Adrenal gland (tissue), 9 donors: ENCODE measurements at regions not wholly inside any gene's neighbourhood (a gene's known extent, or its start where the extent isn't known, plus 50 kb on each side); places are given as distances from the start of the nearest gene placed in this dataset.

Source experiments
- DNase-seq, 7 donors: peaks; one replicate each; pipeline ENCODE4 v3.0.0-alpha.2; 2019 to 2020
- H3K27ac ChIP-seq, 5 donors: fragments of 200-600 bp; sonication (generic) in 4 of 5; 1 replicate in 3 of 5; 2 replicates in 2 of 5; pipeline versions ENCODE4 v1.5.1 to v1.8.0; 2016 to 2020; ENCODE audit warnings: mild to moderate bottlenecking in 1 of 5
- H3K27me3 ChIP-seq: fragments of 200-600 bp; 2 replicates; pipeline ENCODE4 v1.8.0; 2021
- H3K36me3 ChIP-seq, 2 donors: fragments of 200-600 bp; replicated peaks in 1 of 2; 1 replicate in 1 of 2; 2 replicates in 1 of 2; pipeline versions ENCODE4 v1.5.1 to v1.8.0; 2018 to 2022
- H3K4me1 ChIP-seq, 2 donors: fragments of 200-600 bp; replicated peaks in 1 of 2; 1 replicate in 1 of 2; 2 replicates in 1 of 2; pipeline versions ENCODE4 v1.5.1 to v1.8.0; 2018 to 2021
- H3K4me3 ChIP-seq, 4 donors: fragments of 200-600 bp; sonication (generic) in 3 of 4; one replicate each; pipeline ENCODE4 v1.5.1; 2016 to 2018
- H3K9me3 ChIP-seq, 3 donors: fragments of 200-600 bp; sonication (generic) in 1 of 3; replicated peaks in 1 of 3; 1 replicate in 2 of 3; 2 replicates in 1 of 3; pipeline versions ENCODE4 v1.5.1 to v1.8.0; 2016 to 2021
- POLR2A ChIP-seq, 2 donors: fragments of 450-650 bp; IDR thresholded peaks; one replicate each; pipeline ENCODE4 v1.6.1; 2017; ENCODE audit warnings: antibody characterized with exemption in 2 of 2, mild to moderate bottlenecking in 2 of 2, moderate library complexity in 1 of 2
- WGBS, 4 donors: extraction: QIAGEN DNeasy Blood & Tissue Kit in 2 of 4; methylation state at CpG; one replicate each; pipeline versions ENCODE4 v1.1.5 to v1.1.7; 2013 to 2017; 5-methylcytosine and 5-hydroxymethylcytosine counted together
- intact Hi-C, 2 donors: fragments of 100-400 bp; cut with DNase I; formaldehyde crosslinking; loops; one replicate each; pipeline versions ENCODE4 v1.14.1 to v1.15.0; 2022 to 2023
- TF ChIP-seq, protein P1 (sequence below), 6 experiments: fragments of 450-650 bp in 4 of 6; fragments of 200-600 bp in 2 of 6; sonication (generic) in 1 of 6; IDR thresholded peaks; 1 replicate in 5 of 6; 2 replicates in 1 of 6; pipeline versions ENCODE4 v1.5.1 to v1.8.0; 2016 to 2021; ENCODE audit warnings: antibody characterized with exemption in 6 of 6, mild to moderate bottlenecking in 2 of 6, moderate library complexity in 1 of 6
- donor health status: healthy with polysubstance abuse.
- donor health status: Bipolar disorder and iron deficiency.
- donor health status: DM: yes; HTN: yes; CAD: no.
- donor health status: DM: no; HTN: no; CAD: no.
- donor health status: DM: no; HTN: no; CAD: no.

DNA sequence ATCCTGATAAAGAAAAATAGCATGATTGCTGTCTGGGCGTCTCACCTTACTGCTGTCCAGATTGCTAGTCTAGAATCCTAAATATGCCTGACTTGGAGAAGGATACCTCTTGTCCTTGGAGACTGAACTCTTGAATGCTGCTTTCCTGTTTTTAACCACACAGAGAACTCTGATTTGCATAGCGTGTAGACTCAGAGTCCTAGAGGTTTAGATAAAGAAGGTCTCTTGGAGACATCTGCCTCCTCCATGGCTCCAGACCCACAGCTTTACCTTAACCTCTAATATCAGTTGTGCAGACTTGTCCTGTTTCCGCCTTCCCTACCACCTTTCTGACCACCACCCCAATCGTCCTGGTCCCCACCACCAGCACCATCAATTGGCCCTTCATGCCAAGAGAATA lies 292.6 kb upstream of the CYRIA start:
- H3K27ac ChIP-seq: no peak overlapping the region
- H3K4me3 ChIP-seq: no peak overlapping the region
- no peaks in the 10 kb centered on the region for H3K4me1 ChIP-seq
- no peak for DNase-seq
- no peaks in the 10 kb centered on the region for H3K27me3 ChIP-seq
- H3K9me3 ChIP-seq: no peaks in the 10 kb centered on the region
- 56 to 74% (median 60%) methylated on average over 4 of the region's 4 CpGs for WGBS, 4 donors
- TF ChIP-seq, protein P1, sequence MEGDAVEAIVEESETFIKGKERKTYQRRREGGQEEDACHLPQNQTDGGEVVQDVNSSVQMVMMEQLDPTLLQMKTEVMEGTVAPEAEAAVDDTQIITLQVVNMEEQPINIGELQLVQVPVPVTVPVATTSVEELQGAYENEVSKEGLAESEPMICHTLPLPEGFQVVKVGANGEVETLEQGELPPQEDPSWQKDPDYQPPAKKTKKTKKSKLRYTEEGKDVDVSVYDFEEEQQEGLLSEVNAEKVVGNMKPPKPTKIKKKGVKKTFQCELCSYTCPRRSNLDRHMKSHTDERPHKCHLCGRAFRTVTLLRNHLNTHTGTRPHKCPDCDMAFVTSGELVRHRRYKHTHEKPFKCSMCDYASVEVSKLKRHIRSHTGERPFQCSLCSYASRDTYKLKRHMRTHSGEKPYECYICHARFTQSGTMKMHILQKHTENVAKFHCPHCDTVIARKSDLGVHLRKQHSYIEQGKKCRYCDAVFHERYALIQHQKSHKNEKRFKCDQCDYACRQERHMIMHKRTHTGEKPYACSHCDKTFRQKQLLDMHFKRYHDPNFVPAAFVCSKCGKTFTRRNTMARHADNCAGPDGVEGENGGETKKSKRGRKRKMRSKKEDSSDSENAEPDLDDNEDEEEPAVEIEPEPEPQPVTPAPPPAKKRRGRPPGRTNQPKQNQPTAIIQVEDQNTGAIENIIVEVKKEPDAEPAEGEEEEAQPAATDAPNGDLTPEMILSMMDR (IDR thresholded peaks at IDR 0.05): no peak
- TF ChIP-seq POLR2A (IDR thresholded peaks at IDR 0.05): no peak
- no peaks in the 10 kb centered on the region for H3K36me3 ChIP-seq
- intact Hi-C loops: no loop called here

DNA sequence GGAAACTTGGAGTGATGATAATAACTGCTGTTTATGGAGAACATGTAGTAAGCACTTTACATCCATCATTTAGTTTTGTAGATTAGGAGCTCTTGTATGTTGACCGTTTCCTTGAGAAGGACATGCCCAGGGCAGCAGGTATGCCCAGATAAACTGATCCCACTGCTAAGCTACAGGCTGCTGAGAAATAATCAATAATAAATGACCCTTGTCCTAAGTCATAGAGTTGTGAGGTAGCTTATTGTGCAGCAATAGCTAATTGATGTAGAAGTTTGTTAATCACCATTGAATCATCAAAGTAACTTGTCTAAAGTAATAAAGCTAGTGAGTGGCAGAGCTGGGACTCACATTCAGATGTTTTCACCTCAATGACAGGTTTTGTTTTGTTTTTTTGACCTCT lies 287.2 kb upstream of the CYRIA start:
- no peak for DNase-seq
- TF ChIP-seq POLR2A (IDR thresholded peaks at IDR 0.05): no peak
- TF ChIP-seq, protein P1 (IDR thresholded peaks at IDR 0.05): no peak
- Histone ChIP-seq H3K9me3 (no peaks in the 10 kb centered on the region), H3K4me3 (no peak overlapping the region), H3K4me1 (no peaks in the 10 kb centered on the region), H3K36me3 (no peaks in the 10 kb centered on the region), H3K27me3 (no peaks in the 10 kb centered on the region), H3K27ac (no peak overlapping the region)
- WGBS, 4 donors: 67 to 80% (median 76%) methylated on average over 1 of the region's 1 CpG
- intact Hi-C loops: no loop called here

DNA sequence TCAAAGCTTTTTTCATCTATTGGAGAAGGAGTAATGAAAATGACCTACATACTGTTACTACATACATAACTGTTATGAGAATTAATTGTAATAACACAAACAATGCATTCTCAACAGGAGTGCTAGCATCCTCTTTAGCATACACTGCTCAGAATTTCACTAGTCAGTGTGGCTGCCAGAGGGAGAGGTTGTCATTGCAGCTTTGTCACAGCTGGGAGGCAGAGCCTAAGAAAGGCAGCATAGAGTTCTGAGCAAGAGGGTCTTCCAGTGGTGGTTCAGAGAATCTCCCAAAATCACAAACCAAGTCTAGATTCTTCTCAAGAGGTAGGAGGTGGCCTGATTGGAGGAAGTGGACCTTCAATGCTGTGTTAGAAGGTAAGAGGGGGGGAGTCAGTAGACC lies 286.7 kb upstream of the CYRIA start:
- Histone ChIP-seq H3K36me3 (no peaks in the 10 kb centered on the region), H3K9me3 (no peaks in the 10 kb centered on the region), H3K27me3 (no peaks in the 10 kb centered on the region), H3K4me3 (no peak overlapping the region), H3K27ac (no peak overlapping the region), H3K4me1 (no peaks in the 10 kb centered on the region)
- TF ChIP-seq, protein P1 (IDR thresholded peaks at IDR 0.05): no peak
- TF ChIP-seq POLR2A (IDR thresholded peaks at IDR 0.05): no peak
- DNase-seq: no peak
- intact Hi-C loops: no loop called here

DNA sequence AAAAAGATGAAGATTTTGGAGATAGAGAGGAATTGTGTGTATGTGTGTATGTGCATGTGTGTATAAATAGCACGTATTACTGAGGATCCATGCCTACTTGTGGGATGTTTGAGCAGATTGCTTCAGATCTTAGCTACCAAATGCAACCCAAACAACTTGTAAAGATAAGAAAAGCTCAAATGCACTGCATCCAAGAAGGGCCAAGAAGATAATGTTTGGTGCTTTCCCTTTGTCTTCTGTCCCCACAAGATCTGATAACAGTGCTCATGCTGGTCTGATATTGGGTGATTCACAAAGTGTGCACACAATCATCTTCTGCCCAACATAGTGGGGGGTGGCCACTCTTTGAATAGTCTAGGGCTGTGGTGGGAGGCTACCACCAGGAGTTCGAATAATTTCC lies 284.8 kb upstream of the CYRIA start:
- Histone ChIP-seq H3K27ac (no peak overlapping the region), H3K4me3 (no peak overlapping the region), H3K36me3 (no peaks in the 10 kb centered on the region), H3K9me3 (no peaks in the 10 kb centered on the region), H3K27me3 (no peaks in the 10 kb centered on the region), H3K4me1 (no peaks in the 10 kb centered on the region)
- WGBS, 4 donors: 71 to 100% (median 83%) methylated on average over 2 of the region's 2 CpGs
- TF ChIP-seq, protein P1 (IDR thresholded peaks at IDR 0.05): no peak
- TF ChIP-seq POLR2A (IDR thresholded peaks at IDR 0.05): no peak
- no peak for DNase-seq
- intact Hi-C loops: no loop called here
